ENCODE measurements at regions not wholly inside any gene's neighbourhood (a gene's known extent, or its start where the extent isn't known, plus 50 kb on each side); places are given as distances from the start of the nearest gene placed in this dataset.

GRCh38 chr3:22208844-22209243 is 457.8 kb upstream of the ZNF385D start:
- Histone ChIP-seq H3K9ac (ENCODE audit: low read length) (no peak overlapping the region), H3K4me3 (ENCODE audit: low read length) (no peak overlapping the region), H3K4me1 (ENCODE audit: control insufficient read depth, insufficient read depth, low read length) (no peaks in the 10 kb centered on the region)

GRCh38 chr3:22209578-22209977 is 458.6 kb upstream of the ZNF385D start:
- no peak overlapping the region for H3K4me3 ChIP-seq (ENCODE audit: low read length)
- H3K9ac ChIP-seq (ENCODE audit: low read length), result no peak overlapping the region
- no peaks in the 10 kb centered on the region for H3K36me3 ChIP-seq (ENCODE audit: control insufficient read depth, insufficient read depth, low read length)
- H3K4me1 ChIP-seq (ENCODE audit: control insufficient read depth, insufficient read depth, low read length), result no peaks in the 10 kb centered on the region
- H3K27me3 ChIP-seq (ENCODE audit: control insufficient read depth, insufficient read depth, low read length), result no peaks in the 10 kb centered on the region
- no peak overlapping the region for H3K27ac ChIP-seq (ENCODE audit: low read depth, low read length)

More at GRCh38 chr3:22208844-22209243, 457.8 kb upstream of the ZNF385D start:
- H3K27ac ChIP-seq (ENCODE audit: low read depth, low read length), result no peak overlapping the region
- H3K27me3 ChIP-seq (ENCODE audit: control insufficient read depth, insufficient read depth, low read length), result no peaks in the 10 kb centered on the region
- H3K36me3 ChIP-seq (ENCODE audit: control insufficient read depth, insufficient read depth, low read length), result no peaks in the 10 kb centered on the region

GRCh38 chr3:22210693-22211092 is 459.7 kb upstream of the ZNF385D start:
- no peaks in the 10 kb centered on the region for H3K4me1 ChIP-seq (ENCODE audit: control insufficient read depth, insufficient read depth, low read length)
- no peaks in the 10 kb centered on the region for H3K36me3 ChIP-seq (ENCODE audit: control insufficient read depth, insufficient read depth, low read length)
- H3K27ac ChIP-seq (ENCODE audit: low read depth, low read length), result no peak overlapping the region

GRCh38 chr3:22216601-22217000 is 465.6 kb upstream of the ZNF385D start:
- Histone ChIP-seq H3K4me3 (ENCODE audit: low read length) (no peak overlapping the region), H3K36me3 (ENCODE audit: control insufficient read depth, insufficient read depth, low read length) (no peaks in the 10 kb centered on the region), H3K27me3 (ENCODE audit: control insufficient read depth, insufficient read depth, low read length) (no peaks in the 10 kb centered on the region), H3K9ac (ENCODE audit: low read length) (no peak overlapping the region), H3K4me1 (ENCODE audit: control insufficient read depth, insufficient read depth, low read length) (no peaks in the 10 kb centered on the region), H3K27ac (ENCODE audit: low read depth, low read length) (no peak overlapping the region)

More at GRCh38 chr3:22210693-22211092, 459.7 kb upstream of the ZNF385D start:
- no peaks in the 10 kb centered on the region for H3K27me3 ChIP-seq (ENCODE audit: control insufficient read depth, insufficient read depth, low read length)
- H3K9ac ChIP-seq (ENCODE audit: low read length), result no peak overlapping the region
- H3K4me3 ChIP-seq (ENCODE audit: low read length), result no peak overlapping the region

- Histone ChIP-seq H3K9ac (ENCODE audit: low read length) (no peak overlapping the region), H3K4me1 (ENCODE audit: control insufficient read depth, insufficient read depth, low read length) (no peaks in the 10 kb centered on the region), H3K27ac (ENCODE audit: low read depth, low read length) (no peak overlapping the region), H3K36me3 (ENCODE audit: control insufficient read depth, insufficient read depth, low read length) (no peaks in the 10 kb centered on the region), H3K27me3 (ENCODE audit: control insufficient read depth, insufficient read depth, low read length) (no peaks in the 10 kb centered on the region), H3K4me3 (ENCODE audit: low read length) (no peak overlapping the region)
Observed at GRCh38 chr3:22225161-22225560, 474.2 kb upstream of the ZNF385D start.

DNA sequence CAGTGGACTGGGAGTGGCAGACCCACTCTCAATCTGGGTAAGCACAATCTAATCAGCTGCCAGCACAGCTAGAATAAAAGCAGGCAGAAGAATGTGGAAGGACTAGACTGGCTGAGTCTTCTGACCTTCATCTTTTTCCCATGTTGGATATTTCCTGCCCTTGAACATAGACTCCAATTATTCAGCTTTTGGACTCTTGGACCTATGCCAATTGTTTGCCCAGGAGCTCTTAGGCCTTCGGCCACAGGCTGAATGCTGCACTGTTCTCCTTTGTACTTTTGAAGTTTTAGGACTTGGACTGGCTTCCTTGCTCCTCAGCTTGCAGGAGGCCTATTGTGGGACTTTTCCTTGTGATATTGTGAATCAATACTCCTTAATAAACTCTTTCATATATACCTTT is 477.7 kb upstream of the ZNF385D start:
- no peak overlapping the region for H3K27ac ChIP-seq (ENCODE audit: low read depth, low read length)

GRCh38 chr3:22231061-22231460 is 480.1 kb upstream of the ZNF385D start:
- H3K27ac ChIP-seq (ENCODE audit: low read depth, low read length), result no peak overlapping the region
- no peaks in the 10 kb centered on the region for H3K27me3 ChIP-seq (ENCODE audit: control insufficient read depth, insufficient read depth, low read length)
- H3K4me3 ChIP-seq (ENCODE audit: low read length), result no peak overlapping the region
- no peak overlapping the region for H3K9ac ChIP-seq (ENCODE audit: low read length)
- H3K36me3 ChIP-seq (ENCODE audit: control insufficient read depth, insufficient read depth, low read length), result no peaks in the 10 kb centered on the region
- no peaks in the 10 kb centered on the region for H3K4me1 ChIP-seq (ENCODE audit: control insufficient read depth, insufficient read depth, low read length)

More for the DNA sequence above, 477.7 kb upstream of the ZNF385D start:
- Histone ChIP-seq H3K36me3 (ENCODE audit: control insufficient read depth, insufficient read depth, low read length) (no peaks in the 10 kb centered on the region), H3K27me3 (ENCODE audit: control insufficient read depth, insufficient read depth, low read length) (no peaks in the 10 kb centered on the region), H3K4me3 (ENCODE audit: low read length) (no peak overlapping the region), H3K9ac (ENCODE audit: low read length) (no peak overlapping the region), H3K4me1 (ENCODE audit: control insufficient read depth, insufficient read depth, low read length) (no peaks in the 10 kb centered on the region)

DNA sequence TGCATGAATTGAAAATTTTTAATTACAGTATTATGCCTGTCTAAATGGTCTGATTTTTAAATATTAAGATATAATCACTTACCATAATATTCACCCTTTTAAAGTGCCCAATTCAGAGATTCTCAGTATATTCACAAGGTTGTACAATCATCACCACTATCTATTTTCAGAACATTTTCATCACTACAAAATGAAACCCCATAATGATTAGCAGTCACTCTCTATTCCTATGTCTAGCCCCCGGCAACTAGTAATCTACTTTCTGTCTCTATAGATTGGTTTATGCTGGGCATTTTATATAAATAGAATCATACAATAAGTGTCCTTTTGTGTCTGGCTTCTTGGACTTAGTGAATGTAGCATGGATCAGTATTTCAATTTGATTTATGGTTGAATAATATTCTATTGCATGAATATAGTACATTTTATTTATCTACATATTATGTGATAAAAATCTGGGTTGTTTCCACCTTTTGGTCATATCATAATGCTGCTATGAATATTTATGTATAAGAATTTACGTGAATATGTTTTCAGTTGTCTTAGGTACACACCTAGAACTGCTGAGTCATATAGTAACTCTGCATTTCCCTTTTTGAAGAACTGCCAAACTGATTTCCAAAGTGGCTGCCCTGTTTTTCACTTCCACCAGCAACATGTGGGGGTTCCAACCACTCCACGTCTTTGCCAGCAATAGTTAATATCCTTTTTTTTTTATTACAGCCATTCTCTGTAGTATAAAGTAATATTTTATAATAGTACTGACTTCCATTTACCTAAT is 485.7 kb upstream of the ZNF385D start:
- H3K27ac ChIP-seq (ENCODE audit: low read depth, low read length), result no peak overlapping the region
- H3K4me3 ChIP-seq (ENCODE audit: low read length), result no peak overlapping the region
- H3K4me1 ChIP-seq (ENCODE audit: control insufficient read depth, insufficient read depth, low read length), result no peaks in the 10 kb centered on the region
- H3K36me3 ChIP-seq (ENCODE audit: control insufficient read depth, insufficient read depth, low read length), result no peaks in the 10 kb centered on the region
- no peak overlapping the region for H3K9ac ChIP-seq (ENCODE audit: low read length)
- H3K27me3 ChIP-seq (ENCODE audit: control insufficient read depth, insufficient read depth, low read length), result no peaks in the 10 kb centered on the region

GRCh38 chr3:22239011-22239410 is 488.0 kb upstream of the ZNF385D start:
- no peak overlapping the region for H3K4me3 ChIP-seq (ENCODE audit: low read length)
- no peaks in the 10 kb centered on the region for H3K27me3 ChIP-seq (ENCODE audit: control insufficient read depth, insufficient read depth, low read length)
- no peaks in the 10 kb centered on the region for H3K36me3 ChIP-seq (ENCODE audit: control insufficient read depth, insufficient read depth, low read length)
- no peak overlapping the region for H3K9ac ChIP-seq (ENCODE audit: low read length)
- no peak overlapping the region for H3K27ac ChIP-seq (ENCODE audit: low read depth, low read length)
- H3K4me1 ChIP-seq (ENCODE audit: control insufficient read depth, insufficient read depth, low read length), result no peaks in the 10 kb centered on the region

DNA sequence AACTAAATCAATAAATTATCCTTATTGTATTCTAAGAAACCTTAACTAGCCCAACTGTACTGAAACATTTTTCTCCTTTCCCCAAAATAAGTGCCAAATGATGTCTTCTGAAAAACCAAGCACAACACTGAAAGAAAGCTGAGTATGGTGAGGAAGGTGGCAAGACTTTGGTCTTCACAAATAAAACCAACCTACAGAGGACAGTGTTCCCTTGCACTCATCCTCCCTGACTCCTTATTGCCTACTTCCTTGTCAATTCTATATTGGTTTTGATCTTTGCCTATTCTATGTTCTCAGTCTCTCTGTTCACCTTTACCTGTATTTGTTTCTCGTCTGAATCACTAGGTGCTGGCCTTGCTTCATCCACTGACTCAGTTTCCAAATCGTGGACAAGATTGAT is 490.1 kb upstream of the ZNF385D start:
- Histone ChIP-seq H3K36me3 (ENCODE audit: control insufficient read depth, insufficient read depth, low read length) (no peaks in the 10 kb centered on the region), H3K27ac (ENCODE audit: low read depth, low read length) (no peak overlapping the region), H3K27me3 (ENCODE audit: control insufficient read depth, insufficient read depth, low read length) (no peaks in the 10 kb centered on the region), H3K4me3 (ENCODE audit: low read length) (no peak overlapping the region), H3K4me1 (ENCODE audit: control insufficient read depth, insufficient read depth, low read length) (no peaks in the 10 kb centered on the region), H3K9ac (ENCODE audit: low read length) (no peak overlapping the region)

GRCh38 chr3:22244761-22245521 is 493.9 kb upstream of the ZNF385D start:
- no peak overlapping the region for H3K27ac ChIP-seq (ENCODE audit: low read depth, low read length)
- H3K36me3 ChIP-seq (ENCODE audit: control insufficient read depth, insufficient read depth, low read length), result no peaks in the 10 kb centered on the region
- H3K4me3 ChIP-seq (ENCODE audit: low read length), result no peak overlapping the region
- no peak overlapping the region for H3K9ac ChIP-seq (ENCODE audit: low read length)
- no peaks in the 10 kb centered on the region for H3K27me3 ChIP-seq (ENCODE audit: control insufficient read depth, insufficient read depth, low read length)
- no peaks in the 10 kb centered on the region for H3K4me1 ChIP-seq (ENCODE audit: control insufficient read depth, insufficient read depth, low read length)

DNA sequence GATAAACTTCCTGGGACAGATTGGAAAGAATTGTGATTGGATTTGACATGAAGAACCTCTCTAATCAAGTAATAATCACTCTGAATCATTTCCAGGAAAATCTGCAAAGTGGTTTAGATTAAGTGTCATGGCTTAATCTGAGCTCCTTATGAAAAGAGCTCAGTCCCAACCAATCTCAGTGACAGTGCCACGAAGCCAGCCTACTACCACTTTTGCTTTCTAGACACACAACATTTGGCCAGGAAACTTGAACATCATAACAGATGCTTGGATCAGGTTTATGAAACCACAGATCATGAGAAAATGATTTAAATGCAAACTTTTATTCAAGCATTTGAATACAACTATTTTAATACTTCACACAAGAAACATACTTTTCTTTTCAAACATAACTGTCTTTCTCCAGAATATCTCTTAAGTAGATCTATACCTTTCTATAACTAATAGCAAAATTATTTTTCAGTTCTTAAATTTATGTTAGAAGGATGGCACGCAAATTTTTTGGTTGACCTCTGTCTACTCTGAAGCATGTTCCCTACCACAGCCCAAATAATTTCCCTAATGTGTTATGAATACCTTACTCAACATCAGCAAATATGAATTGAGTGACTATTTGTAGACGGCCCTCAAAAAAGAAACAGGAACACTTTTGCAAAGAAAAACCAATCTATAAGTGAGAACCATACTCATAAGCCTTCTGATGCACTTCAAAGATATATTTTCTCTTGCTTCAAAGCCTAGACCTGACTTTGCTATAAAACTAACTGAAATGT is 495.0 kb upstream of the ZNF385D start:
- no peaks in the 10 kb centered on the region for H3K4me1 ChIP-seq (ENCODE audit: control insufficient read depth, insufficient read depth, low read length)
- no peaks in the 10 kb centered on the region for H3K27me3 ChIP-seq (ENCODE audit: control insufficient read depth, insufficient read depth, low read length)
- no peak overlapping the region for H3K4me3 ChIP-seq (ENCODE audit: low read length)
- H3K36me3 ChIP-seq (ENCODE audit: control insufficient read depth, insufficient read depth, low read length), result no peaks in the 10 kb centered on the region
- no peak overlapping the region for H3K27ac ChIP-seq (ENCODE audit: low read depth, low read length)
- H3K9ac ChIP-seq (ENCODE audit: low read length), result no peak overlapping the region
